ENCODE measurements at regions not wholly inside any gene's neighbourhood (a gene's known extent, or its start where the extent isn't known, plus 50 kb on each side); places are given as distances from the start of the nearest gene placed in this dataset.
A peak's percentile ranks its signal among the peaks of the same experiment; 100 is the strongest.

DNA sequence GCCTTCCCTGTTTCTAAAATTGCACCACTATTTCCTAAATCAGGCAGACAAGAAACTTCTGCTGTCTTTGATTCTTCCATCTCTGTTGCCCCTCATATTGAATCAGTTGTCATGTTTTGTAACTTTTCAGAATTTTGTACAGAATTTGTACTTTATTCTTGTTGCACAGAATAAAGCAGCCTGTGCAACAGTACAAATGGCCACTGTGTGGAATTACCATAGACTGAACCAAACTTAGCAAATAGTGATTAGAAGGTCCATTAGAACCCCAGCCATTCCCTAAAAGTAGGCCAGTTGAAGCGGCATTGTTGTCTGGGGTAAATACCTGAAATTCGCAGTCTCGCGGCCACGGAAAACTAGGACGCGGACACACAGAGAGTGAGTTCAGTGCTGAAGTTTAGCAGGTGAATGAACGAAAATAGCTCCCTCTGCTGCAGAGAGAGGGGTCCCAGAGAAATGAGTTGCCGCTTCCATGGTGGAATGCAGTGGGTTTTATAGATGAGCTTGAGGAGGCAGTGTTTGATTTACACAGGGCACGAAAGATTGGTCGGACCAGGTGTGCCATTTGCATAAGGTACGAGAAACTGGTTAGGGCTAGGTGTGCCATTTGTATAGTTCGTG, 71.8 kb downstream of the C4orf33 start:
- DNase-seq = no peak

DNA sequence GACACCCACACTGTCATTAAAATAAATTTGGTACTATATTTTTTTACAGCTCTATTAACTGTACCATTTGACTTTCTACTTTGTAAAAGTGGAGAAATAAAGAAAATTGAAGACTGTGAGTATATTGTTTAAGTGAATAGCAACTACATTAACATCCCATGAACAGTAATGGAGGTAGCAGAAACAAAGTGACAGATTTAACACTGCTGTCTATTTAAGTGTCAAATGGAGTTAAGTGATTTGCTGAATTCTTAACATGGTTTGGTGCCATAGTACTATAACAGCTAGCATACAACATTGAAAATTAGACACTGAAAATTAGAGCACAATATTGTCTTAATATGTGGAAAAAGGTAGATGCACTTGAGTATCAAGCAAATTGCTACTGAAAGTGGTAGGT, 76.2 kb downstream of the C4orf33 start:
- no peak for DNase-seq

DNA sequence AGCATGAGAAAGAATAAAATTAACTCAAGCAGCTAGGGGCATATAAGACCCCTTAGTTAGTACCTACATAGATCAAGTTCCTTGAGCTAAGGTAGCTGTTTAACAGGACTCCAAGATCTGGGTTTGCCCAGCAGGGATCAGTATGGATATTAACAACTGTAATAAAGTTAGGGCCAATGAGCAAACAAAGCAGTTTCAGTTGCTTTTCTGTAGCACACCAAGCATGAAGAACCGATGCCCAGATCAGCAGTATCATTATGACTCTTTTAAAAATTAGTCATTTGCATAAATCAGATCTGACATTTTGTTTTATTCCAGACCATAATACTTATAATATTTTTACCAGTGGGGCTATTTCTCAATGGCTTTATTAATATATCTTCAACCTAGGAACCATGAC, 80.9 kb downstream of the C4orf33 start:
- no peak for DNase-seq

DNA sequence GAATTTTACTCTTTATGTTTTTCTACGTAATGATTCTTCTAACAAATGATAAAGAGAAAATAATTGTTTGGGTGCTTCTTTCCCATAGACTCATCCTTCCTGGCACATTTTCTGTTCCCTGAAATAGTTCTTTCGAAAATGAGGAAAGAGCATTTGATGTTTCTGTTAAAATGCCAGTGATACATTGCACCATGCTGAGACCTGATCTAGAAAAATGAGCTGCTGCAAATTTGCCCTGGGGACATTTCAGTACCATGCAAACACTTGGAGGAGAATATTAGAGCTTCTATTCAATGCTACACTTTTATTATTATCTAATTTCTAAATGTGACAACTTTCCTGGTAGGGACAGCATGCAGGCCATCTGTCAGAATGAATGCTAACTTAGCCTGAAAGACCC, 83.3 kb downstream of the C4orf33 start:
- DNase-seq = no peak

DNA sequence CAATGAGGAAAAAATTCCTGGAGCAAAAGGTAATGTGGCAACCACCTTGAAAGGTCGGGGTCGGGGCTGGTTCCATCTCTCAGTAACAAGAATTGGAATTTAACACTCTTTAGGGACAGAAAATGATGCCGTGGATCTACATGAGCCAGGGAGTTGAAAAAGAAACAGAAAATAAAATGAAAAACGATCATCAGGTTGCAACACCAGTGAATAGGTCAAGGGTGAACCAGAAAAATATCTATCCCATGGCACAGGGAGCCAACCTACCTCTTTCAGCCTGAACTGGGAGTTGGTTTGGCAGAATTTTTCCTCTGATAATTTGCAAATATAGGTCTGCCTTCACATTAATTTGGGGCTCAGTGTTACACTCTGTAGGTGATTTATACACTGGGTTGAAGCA, 93.7 kb downstream of the C4orf33 start:
- DNase-seq = no peak

DNA sequence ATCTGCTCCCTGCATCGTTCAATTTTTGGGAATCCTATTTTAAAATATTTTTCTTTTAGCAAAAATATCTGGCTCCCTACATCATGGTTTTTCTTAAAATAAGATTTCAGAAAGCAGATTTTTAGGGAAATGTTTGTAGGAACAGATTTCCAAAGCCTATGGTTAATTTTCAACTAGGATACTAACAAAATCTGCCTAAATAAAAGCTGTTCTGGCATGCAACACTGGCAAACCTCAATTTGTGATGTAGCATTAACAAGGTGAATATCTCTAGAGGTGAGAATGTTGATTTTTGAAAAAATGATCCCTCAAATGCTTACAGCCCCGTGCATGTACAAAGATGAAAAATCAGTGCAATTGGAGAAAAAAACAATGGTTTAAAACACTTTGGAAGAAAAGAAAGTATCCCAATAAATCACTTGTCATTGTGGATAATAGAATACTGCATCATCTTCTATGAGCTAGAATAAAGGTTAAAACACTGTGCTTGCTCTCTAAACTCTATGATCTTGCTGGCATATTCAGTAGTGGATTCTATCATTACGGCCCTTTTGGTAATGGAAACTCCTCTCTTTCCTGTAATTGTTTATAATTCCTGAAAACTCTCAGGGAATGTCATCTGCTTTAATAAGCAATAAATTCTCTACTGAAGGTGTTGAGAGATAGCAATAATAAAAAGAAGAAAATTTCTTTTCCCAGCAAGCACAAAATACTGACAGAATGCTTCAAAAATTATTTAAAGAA, 97.6 kb downstream of the C4orf33 start:
- no peak for DNase-seq

DNA sequence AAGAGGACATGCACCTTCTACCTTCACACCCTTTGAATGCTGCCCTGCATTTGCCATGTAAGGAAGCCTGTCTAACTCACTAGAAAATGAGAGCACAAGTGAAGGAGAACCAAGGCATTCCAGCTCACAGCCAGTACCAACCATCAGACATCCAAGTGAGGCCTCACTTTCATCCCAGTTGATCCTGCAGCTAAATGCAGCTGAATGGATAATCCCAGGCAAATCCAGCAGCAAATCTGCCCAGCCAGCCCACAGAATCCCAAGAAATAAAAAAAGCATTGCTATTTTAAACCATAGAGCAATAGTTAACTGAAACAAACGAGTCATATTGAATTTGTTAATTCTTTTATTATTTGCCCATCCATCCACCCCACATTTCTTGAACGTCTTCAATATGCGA, 112.5 kb downstream of the C4orf33 start:
- no peak for DNase-seq

DNA sequence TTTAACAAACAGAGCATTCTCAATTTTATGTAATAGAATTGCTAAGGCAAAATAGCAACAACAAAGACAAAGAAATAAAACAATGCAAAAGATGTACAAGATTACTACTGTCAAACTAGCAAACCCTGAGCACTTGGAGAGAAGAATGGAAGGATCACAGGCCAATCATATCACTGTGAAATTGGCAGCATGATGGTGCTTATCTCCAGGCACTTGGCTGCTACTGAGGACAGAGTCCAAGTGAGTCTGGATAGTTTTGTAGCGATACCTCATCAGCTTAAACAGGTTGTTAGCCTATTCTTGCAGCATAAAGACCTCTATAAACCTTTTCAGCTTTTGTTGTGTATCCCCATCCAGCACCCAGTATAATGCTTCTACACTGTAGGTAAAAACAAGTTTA, 117.7 kb downstream of the C4orf33 start:
- DNase-seq = no peak

DNA sequence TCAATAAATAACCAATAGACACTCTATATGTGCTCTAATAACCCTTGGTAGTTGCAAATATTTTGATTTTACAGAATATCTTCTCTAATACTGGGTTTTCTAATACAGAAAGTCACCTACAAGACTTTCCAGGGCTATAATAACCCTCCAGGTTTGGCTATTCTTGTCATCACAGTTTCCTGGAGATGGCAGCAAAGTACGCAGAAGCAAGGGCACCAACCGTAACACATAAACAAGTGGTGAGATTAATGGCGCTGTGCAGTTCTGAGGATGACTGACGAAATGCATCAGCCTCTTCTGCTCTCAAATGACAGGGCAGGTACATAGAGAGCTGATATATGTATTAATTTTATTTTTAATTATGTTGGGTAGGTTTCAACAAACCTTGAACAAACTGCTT, 122.4 kb downstream of the C4orf33 start:
- DNase-seq = peak; percentile 10

DNA sequence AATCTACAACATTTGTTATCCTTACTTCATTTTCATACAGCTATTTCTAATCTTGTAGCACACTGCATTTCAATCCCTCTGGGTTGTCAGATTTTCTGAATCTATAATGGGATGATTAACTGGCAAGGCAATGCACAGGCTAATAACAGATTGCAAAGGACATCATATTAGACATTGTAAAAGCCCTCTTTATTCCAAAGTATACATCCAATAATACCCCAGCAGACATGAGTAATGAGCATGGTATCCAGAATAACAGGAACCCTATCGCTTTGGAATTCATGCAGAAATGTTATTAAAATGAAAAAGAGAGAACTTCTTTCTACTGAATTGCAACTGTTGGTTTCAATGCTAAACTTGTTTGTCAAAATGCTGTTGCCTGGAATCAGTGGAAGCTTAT, 122.9 kb downstream of the C4orf33 start:
- DNase-seq = peak; percentile 84

DNA sequence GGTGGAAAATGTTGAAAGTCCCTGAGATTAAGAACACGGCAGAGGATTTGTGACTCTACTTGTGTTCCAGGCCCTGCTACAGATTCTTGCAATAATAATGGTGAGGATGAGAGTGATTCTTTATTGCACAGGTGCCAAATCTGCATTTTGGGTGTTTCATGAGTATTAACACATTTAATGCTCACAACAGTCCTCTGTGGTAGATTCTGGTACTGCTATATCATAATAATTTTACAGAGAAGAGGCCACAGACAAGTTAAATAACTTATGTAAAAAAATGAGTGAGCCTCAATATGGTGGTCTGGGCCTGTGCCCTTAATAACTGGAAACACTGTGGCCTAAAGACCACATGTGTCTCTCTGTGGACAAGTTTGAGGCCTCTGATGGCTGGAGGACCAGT, 124.3 kb downstream of the C4orf33 start:
- no peak for DNase-seq

DNA sequence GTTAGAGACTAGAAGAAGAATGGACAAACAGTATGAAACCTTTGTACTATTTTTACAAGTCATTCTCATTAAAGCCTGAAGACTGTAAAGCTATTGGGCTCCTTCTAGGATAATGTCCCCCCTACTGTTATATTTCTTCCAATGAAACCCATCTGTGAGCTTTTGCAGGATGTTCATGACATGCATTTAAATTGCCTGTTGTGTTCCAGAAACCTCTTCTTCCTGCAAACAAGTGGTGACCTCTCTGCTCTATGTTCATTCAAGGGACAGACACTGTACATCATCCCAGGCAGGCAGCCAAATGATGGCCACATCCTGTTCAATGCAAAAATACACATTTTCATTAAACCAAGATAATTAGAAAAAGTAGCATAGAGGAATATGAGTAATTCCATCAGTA, 128.0 kb downstream of the C4orf33 start:
- DNase-seq = peak; percentile 19

DNA sequence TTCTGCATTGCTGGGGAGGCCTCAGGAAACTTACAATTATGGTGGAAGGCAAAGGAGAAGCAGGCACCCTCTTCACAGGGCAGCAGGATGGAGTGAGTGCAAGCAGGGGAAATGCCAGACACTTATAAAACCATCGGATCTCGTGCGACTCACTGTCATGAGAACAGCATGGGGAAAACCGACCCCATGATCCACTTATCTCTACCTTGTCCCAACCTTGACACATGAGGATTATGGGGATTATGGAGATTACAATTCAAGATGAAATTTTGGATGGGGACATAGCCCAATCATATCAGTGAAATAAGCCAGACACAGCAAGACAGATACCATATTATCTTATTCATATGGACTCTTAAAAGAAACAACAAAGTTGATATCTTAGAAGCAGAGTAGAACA, 134.9 kb downstream of the C4orf33 start:
- no peak for DNase-seq

DNA sequence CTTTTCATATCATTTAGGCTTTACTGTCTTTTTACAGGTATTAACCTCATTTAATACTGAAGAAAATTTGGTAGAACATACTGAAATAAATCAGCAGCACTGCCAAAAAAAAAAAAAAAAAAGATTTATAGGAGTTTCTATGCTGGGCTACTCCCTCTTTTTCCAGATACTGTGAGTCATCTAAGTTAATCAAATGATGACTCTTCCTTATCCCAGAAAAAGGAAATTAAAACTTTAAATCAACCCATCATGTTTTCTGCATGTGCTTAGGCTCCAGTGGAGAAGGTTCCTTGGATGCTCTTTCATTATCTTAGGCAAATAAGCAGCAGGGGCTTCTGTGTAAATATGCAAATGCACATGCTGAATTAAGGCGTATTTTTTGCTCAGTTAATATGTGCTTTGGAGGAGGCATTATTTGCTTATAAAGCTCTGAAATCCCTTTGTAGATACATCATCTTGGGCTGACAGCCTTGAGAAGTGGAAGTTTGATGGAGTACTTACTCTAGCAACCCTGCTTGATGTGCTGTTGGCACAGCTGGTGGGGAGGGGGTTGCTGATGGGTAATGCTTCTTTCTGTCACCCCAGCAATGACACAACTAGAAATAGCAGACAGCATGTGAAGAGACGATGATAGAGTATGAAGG, 136.1 kb downstream of the C4orf33 start:
- DNase-seq = peak; percentile 6

DNA sequence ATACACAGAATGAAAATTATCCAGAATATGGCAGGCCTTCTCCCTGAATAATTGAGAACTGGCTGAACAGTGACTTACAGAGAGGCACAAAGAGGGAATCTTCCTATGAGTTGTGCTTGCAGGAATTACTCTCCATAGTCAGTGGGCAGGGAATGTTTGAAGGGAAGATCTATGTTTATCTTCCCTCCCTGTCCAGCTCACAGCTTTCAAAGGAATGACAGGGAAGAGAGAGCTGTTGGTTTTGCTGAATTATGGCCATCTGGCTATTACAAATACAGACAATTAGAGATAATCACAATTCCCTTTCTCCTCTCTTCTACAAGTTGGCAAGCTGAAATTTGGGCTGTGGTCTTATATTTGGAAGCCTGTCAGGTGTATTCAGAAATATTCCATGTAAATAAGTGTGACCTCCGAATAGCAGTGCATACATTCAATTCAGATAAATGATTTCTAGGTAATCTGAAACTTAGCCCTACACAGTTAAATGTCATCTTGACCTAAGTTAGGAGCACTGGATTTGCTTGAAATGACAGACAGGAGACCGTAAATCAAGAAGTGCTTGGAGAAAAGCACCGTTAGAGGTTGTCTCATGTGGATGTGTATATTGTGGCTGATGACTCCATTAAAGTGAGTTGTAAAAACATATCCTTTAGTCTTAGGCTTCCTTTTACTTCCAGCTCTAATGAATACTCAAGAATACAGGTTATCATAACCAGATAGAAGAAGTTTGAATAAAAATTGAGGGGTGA, 136.8 kb downstream of the C4orf33 start:
- peak; percentile 51 for DNase-seq

DNA sequence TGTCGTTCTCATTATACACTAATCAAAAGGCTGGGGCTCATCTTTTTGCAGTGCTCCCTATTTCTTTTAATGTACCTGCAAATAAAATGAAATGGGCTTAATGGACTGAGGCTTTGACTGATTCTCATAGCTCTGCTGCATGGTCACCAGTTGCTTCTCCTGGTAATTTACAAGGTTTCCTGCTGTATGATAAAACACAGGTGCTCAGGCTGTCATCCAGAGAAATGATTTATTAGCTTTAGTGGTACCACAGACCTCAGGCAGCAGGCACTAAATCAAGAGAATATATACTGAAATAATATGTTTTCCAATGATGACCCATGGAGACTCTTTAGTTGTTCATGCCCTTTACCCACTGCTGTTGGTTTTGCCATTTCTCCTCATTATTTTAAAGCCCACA, 137.7 kb downstream of the C4orf33 start:
- DNase-seq = no peak

DNA sequence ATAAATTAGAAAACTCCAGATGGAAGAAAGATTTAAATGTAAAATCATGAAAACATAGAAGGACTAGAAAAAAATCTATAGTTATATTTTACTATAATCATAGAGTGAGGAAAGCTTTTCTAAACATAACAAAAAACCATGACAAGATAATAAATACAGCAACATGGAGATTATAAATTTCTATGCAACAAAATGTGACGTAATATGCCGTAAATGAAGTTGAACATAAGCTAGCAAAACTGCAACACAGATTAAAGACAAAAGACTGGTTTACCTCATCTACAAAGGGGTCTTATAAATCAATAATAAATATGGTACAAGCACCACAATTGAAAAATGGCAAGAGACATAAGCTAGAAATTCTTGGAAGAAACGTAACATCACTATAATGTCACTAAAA, 140.4 kb downstream of the C4orf33 start:
- no peak for DNase-seq

DNA sequence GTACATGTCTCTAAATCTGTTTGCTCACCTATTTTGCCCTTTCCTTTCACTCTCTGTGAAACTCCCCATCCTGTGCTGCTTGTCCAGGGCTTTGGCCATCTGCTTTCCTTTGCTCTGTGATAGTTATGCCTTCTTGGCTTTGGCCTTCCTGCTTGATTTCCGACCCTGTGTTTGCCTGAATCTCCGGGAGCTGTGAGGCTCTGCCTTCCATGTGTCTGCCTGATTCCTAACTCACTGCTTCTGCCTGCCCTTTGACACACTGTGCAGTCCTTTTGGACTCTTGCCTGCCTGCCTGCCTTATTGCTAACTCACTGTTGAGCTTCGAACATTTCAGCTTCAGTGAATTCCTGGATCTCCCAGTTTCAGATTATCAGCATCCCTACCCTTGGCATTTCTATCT, 143.1 kb downstream of the C4orf33 start:
- DNase-seq = peak; percentile 18

DNA sequence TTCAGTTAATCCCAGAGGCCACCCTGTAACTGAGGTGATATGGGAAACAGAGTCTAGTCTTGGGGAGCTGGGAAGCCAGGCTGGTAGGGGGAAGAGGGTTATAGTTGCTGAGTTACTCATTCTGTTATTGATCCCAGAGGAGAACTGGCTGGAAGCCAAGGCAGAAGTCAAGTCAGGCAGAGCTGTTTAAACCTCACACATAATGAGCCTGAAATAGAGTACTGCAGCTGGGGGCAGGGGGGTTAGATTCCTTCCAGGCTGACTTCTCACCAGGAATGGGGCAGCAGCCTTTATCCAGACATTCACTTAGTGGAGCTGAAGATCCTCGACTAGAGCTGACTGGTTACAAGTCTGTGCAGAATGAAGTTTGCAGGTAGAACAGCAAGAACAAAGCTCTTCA, 144.9 kb downstream of the C4orf33 start:
- peak; percentile 61 for DNase-seq

DNA sequence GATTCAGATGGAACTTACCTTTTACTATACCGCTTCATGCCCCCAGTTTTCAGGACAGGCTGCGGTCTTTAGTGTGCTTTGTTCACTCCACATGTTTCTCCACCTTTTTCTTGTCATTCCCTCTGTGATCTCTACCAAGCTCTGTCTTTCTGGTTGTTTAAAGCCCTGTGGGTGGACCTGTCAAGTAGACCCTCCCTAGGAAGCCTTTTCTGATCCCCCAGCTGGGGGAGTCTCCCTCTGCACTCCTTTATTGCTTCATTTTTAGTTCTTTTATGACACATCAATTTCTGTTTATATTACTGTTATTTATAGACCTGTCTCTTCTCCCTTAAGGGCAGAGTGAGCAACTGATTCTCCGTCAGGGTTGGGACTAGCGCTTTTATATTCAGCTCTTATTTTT, 150.2 kb downstream of the C4orf33 start:
- no peak for DNase-seq

DNA sequence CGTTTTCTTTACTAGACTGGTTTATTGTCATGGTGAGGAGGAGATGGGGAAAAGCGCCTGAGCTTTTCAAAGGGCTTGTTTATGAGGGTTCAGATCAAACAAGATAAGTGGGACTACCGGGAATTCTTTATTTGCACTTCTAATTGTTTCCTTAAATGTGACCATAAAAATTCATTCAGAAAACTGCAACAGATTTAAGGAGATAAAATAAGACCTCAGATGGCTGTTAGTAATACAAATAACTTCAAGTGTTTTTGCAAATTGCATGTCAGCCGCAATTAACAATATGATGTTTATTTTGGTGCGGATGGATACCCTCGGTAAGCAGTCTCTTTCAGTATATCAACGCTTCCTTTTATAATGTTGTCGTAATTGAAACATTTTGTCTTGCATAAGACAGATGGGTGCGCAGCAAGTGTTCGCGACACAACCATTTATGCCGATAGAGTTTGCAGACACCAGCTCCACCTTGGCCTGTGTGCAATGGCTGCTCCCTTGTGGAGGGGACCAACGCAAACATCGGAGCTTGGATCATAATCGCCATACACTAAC, 151.0 kb downstream of the C4orf33 start:
- no peak for DNase-seq

DNA sequence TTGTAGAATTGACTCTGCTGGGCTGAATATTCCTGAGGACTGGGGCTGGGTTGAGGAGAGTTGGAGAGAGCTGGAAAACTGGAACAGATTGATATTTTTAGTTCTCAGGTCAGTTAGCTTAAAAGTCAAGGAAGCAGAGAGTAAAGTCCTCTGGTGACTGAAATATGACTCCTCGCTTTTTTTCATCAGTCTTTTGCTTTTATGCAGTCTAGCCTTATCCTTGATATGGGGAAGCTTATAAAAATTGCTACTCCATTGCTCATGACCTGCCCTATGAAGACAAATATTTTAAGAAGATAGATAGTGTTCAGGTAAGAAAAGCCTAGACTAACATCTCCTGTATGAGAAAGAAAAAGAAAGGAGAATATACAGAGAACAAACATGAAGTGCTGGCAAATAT, 152.7 kb downstream of the C4orf33 start:
- DNase-seq = no peak

DNA sequence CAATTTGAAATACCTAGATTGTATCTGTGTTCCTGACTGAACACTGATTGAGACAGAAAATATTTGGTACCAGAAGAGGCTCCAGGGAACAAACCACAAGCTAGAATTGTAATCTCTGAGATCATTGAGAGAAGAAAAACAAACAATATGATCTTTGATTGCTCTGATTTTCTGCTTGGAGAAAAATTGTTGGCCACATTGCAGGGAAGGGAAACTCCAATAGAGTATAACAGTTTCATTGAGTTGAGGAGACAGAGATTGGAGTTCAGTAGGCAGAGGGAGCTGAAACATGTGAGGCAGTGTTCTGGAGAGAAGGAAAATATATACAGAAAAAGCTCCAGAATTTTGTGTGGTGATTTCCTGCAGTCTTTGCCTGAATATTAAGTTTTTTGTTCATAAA, 158.2 kb downstream of the C4orf33 start:
- peak; percentile 6 for DNase-seq

Data from fibroblast of skin of scalp (primary cell).